MCF 10A (cell line): ENCODE measurements at regions not wholly inside any gene's neighbourhood (a gene's known extent, or its start where the extent isn't known, plus 50 kb on each side); places are given as distances from the start of the nearest gene placed in this dataset.

Experiments
- BruUV-seq: library from RNA; stranded (reverse); fragments of 400-500 nt; replicated peaks from 2 replicates; lab custom pipeline; 2021; lab: Mats Ljungman, UMichigan
- CTCF ChIA-PET: fragments of 300-600 bp; sonication (Branson Sonifier 250); formaldehyde crosslinking; extraction: SDS; loops from one replicate; lab custom pipeline; 2021; ENCODE audit warnings: antibody characterized with exemption, inconsistent platforms; lab: Yijun Ruan, JAX
- POLR2A ChIA-PET: fragments of 300-600, 350-650 bp; sonication (Branson Sonifier 250); formaldehyde crosslinking; extraction: SDS; loops from one replicate; lab custom pipeline; 2020; ENCODE audit warnings: antibody characterized with exemption, inconsistent platforms; lab: Yijun Ruan, JAX
- DNase-seq: peaks from one replicate; pipeline ENCODE4 v3.0.0-alpha.2; 2018; ENCODE audit not compliant: unreplicated experiment
- H3K27ac Mint-ChIP-seq: one replicate; pipeline ENCODE4 v1.8.0; 2022; ENCODE audit warnings: mild to moderate bottlenecking, low read depth, mixed read lengths; ENCODE audit not compliant: unreplicated experiment
- H3K27me3 Mint-ChIP-seq: one replicate; pipeline ENCODE4 v1.8.0; 2022; ENCODE audit warnings: mixed read lengths; ENCODE audit not compliant: insufficient read depth, unreplicated experiment
- H3K36me3 Mint-ChIP-seq: one replicate; pipeline ENCODE4 v1.8.0; 2022; ENCODE audit warnings: mild to moderate bottlenecking, moderate library complexity, mixed read lengths; ENCODE audit not compliant: insufficient read depth, unreplicated experiment
- H3K4me1 Mint-ChIP-seq: one replicate; pipeline ENCODE4 v1.8.0; 2022; ENCODE audit warnings: mixed read lengths; ENCODE audit not compliant: insufficient read depth, unreplicated experiment
- H3K4me3 Mint-ChIP-seq: one replicate; pipeline ENCODE4 v1.8.0; 2022; ENCODE audit warnings: mild to moderate bottlenecking, moderate library complexity, mixed read lengths; ENCODE audit not compliant: unreplicated experiment
- H3K9me3 Mint-ChIP-seq: one replicate; pipeline ENCODE4 v1.8.0; 2022; ENCODE audit warnings: mixed read lengths; ENCODE audit not compliant: unreplicated experiment
- intact Hi-C: fragments of 100-400 bp; cut with micrococcal nuclease; formaldehyde crosslinking; loops from 2 replicates; pipeline ENCODE4 v1.14.1; 2022
- TF ChIP-seq, protein P1 (sequence below): fragments of 200-600 bp; IDR thresholded peaks from one replicate; pipeline ENCODE4 v1.8.0; 2022; ENCODE audit warnings: antibody characterized with exemption, mild to moderate bottlenecking; ENCODE audit not compliant: unreplicated experiment

DNA sequence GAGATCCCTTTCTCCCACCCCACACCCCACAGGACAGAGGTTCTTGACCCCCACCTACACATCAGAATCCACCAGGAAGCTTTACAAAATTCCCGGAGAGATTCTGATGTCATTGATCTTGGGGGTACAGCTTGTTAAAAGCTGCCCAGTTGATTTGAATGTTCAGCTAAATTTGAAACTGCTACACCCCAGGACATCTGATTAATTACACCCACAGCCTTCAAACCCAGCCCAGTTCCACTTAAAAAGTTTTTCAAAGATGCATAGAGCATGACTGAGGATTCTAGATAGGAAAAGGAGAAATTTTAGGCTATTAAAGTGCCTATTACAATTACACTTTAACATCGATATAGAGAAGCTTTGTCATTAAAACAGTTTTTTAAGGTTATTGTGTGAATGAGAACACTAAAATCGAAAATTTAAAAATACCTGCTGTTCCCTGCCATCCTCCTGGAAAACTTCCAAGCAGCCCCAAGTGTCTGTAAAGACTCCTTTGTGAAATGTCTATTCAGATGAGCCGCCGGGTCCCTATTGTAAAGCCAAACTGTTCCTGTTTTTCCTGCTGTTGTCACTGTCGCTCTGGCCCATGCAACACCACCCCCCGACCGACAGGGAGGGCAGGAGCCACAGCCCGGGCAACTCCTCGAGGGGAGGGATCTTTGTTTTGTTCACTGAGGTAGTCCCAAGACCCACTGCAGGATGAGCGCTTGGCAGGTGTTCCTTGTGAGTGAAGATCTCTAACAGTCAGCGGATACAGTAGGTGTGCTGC is 132.5 kb upstream of the PHACTR3 start:
- Mint-ChIP-seq H3K36me3 (no peaks in the 10 kb centered on the region), H3K4me1 (no peaks in the 10 kb centered on the region), H3K27me3 (peaks cover 71% of the 10 kb centered on the region), H3K27ac (no peak overlapping the region), H3K9me3 (no peaks in the 10 kb centered on the region), H3K4me3 (no peak overlapping the region)
- no peak for DNase-seq
- CTCF ChIA-PET, result interaction anchor here (0.7 to 4.2 kb wide), 3 partner anchors 10 to 44 kb away, joined by 3 to 27 read pairs (median 7); no protein-coding TSS in a partner anchor
- no TSS peak for BruUV-seq
- POLR2A ChIA-PET, result interaction anchor here (1.1 kb wide), 1 partner anchor 8 kb away, joined by 3 read pairs; no protein-coding TSS in a partner anchor
- intact Hi-C loops, result no loop called here
- TF ChIP-seq, protein P1, sequence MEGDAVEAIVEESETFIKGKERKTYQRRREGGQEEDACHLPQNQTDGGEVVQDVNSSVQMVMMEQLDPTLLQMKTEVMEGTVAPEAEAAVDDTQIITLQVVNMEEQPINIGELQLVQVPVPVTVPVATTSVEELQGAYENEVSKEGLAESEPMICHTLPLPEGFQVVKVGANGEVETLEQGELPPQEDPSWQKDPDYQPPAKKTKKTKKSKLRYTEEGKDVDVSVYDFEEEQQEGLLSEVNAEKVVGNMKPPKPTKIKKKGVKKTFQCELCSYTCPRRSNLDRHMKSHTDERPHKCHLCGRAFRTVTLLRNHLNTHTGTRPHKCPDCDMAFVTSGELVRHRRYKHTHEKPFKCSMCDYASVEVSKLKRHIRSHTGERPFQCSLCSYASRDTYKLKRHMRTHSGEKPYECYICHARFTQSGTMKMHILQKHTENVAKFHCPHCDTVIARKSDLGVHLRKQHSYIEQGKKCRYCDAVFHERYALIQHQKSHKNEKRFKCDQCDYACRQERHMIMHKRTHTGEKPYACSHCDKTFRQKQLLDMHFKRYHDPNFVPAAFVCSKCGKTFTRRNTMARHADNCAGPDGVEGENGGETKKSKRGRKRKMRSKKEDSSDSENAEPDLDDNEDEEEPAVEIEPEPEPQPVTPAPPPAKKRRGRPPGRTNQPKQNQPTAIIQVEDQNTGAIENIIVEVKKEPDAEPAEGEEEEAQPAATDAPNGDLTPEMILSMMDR, result no peak

DNA sequence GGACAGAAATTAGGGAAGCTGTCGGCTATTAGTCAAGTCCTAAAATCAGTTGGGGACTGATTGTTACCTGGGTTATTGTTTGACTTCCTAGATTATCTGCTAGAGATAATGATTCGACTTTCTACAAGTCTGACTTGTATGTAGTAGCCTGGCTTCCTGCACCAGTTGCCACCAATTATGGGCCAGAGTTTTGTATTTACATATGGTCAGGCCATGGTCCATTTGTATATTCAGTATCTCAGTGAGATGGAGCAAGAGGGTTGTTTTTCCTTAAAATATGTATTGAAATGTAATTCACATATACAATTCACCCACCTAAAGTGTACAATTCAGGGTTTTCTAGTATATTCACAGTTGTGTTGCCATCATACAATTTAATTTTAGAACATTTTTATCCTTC is 130.6 kb upstream of the PHACTR3 start:
- BruUV-seq, result no TSS peak
- intact Hi-C loops, result no loop called here
- Mint-ChIP-seq H3K27me3 (peaks cover 82% of the 10 kb centered on the region), H3K4me3 (no peak overlapping the region), H3K27ac (no peak overlapping the region), H3K4me1 (no peaks in the 10 kb centered on the region), H3K9me3 (no peaks in the 10 kb centered on the region), H3K36me3 (no peaks in the 10 kb centered on the region)
- CTCF ChIA-PET, result interaction anchor here (0.6 to 4.2 kb wide), 5 partner anchors 18 to 823 kb away, joined by 3 to 27 read pairs (median 4); partner anchors contain the start of gene STX16
- no peak for DNase-seq
- POLR2A ChIA-PET, result no interaction called here
- TF ChIP-seq, protein P1, result no peak

DNA sequence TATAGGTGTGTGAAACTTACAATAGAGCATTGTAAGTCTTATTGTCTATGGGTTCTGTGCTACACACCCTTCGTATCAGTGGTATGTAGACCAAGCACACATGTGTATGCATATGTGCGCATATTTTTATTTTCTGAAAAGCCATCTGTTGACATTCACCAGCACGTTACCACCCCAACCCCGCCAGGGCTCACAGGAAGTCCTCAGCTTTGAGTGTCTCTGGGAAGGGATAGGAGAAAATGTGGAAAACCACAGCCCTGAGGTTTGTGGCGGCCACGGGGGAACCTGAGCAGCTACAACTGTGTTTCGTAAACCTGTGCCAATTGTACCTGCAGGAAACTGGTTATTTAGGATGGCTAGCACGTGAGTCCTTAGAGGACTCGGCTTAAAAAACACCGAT is 123.3 kb upstream of the PHACTR3 start:
- POLR2A ChIA-PET, result no interaction called here
- no peaks in the 10 kb centered on the region for H3K9me3 Mint-ChIP-seq
- intact Hi-C loops, result no loop called here
- no peaks in the 10 kb centered on the region for H3K4me1 Mint-ChIP-seq
- H3K27ac Mint-ChIP-seq, result no peak overlapping the region
- DNase-seq, result no peak
- no TSS peak for BruUV-seq
- CTCF ChIA-PET, result interaction anchor here (0.6 to 5.4 kb wide), 5 partner anchors 9 to 80 kb away, joined by 3 to 38 read pairs (median 4); no protein-coding TSS in a partner anchor
- H3K4me3 Mint-ChIP-seq, result no peak overlapping the region
- H3K36me3 Mint-ChIP-seq, result no peaks in the 10 kb centered on the region
- H3K27me3 Mint-ChIP-seq, result peaks cover 79% of the 10 kb centered on the region
- TF ChIP-seq, protein P1, result no peak

DNA sequence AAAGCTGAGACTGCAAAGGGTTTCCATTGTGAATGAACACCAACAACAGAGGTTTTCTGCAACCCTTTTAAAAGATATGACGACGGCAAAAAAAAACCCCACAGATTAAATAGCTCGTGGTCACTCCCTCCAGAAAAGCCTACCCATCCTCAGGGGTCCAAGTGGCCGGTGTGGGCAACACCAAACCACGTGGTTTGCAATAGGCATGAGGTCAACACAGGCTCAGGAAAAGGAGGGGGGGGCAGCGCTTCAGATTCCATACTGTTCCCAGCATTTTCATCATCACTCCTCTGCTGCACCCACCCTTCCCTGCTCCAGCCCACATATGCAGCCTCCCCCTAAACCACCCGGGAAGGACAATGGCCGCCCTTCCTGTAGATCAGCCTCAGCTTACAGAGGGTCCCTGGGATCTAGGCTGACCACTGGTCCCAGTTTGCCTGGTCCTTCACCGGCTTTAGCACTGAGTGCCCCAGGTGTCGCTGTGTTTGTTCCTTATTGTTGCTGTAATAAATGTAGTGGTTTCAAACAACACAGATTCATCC is 122.8 kb upstream of the PHACTR3 start:
- no TSS peak for BruUV-seq
- Mint-ChIP-seq H3K27ac (no peak overlapping the region), H3K4me1 (no peaks in the 10 kb centered on the region), H3K27me3 (peaks cover 75% of the 10 kb centered on the region), H3K4me3 (no peak overlapping the region), H3K9me3 (no peaks in the 10 kb centered on the region), H3K36me3 (no peaks in the 10 kb centered on the region)
- intact Hi-C loops, result no loop called here
- ChIA-PET CTCF (interaction anchor here (0.6 to 5.4 kb wide), 6 partner anchors 10 to 79 kb away, joined by 3 to 38 read pairs (median 4); no protein-coding TSS in a partner anchor), POLR2A (no interaction called here)
- TF ChIP-seq, protein P1, result no peak
- DNase-seq, result no peak
